Mesothelial cell of epicardium (in vitro differentiated cells): ENCODE measurements at regions not wholly inside any gene's neighbourhood (a gene's known extent, or its start where the extent isn't known, plus 50 kb on each side); places are given as distances from the start of the nearest gene placed in this dataset.
A peak's percentile ranks its signal among the peaks of the same experiment; 100 is the strongest.

Source experiments
- DNase-seq, 2 experiments: peaks; one replicate each; pipeline ENCODE4 v3.0.0; 2021; ENCODE audit warnings: low spot score in 2 of 2; ENCODE audit not compliant: unreplicated experiment in 2 of 2
- H3K27ac Mint-ChIP-seq: 2 replicates; pipeline ENCODE4 v1.8.0; 2021; ENCODE audit warnings: mixed read lengths
- H3K27me3 Mint-ChIP-seq: 2 replicates; pipeline ENCODE4 v1.8.0; 2021; ENCODE audit warnings: low read depth, mixed read lengths
- H3K36me3 Mint-ChIP-seq: 2 replicates; pipeline ENCODE4 v1.8.0; 2021; ENCODE audit warnings: mixed read lengths
- H3K4me1 Mint-ChIP-seq: 2 replicates; pipeline ENCODE4 v1.8.0; 2021; ENCODE audit warnings: mixed read lengths
- H3K4me3 Mint-ChIP-seq: 2 replicates; pipeline ENCODE4 v1.8.0; 2021; ENCODE audit warnings: mild to moderate bottlenecking, moderate library complexity, mixed read lengths
- H3K9me3 Mint-ChIP-seq: 2 replicates; pipeline ENCODE4 v1.8.0; 2021; ENCODE audit warnings: mixed read lengths
- TF ChIP-seq, protein P1 (sequence below): fragments of 200-600 bp; sonication (generic); IDR thresholded peaks from one replicate; pipeline ENCODE4 v1.5.0; 2021; ENCODE audit warnings: antibody characterized with exemption; ENCODE audit not compliant: unreplicated experiment

DNA sequence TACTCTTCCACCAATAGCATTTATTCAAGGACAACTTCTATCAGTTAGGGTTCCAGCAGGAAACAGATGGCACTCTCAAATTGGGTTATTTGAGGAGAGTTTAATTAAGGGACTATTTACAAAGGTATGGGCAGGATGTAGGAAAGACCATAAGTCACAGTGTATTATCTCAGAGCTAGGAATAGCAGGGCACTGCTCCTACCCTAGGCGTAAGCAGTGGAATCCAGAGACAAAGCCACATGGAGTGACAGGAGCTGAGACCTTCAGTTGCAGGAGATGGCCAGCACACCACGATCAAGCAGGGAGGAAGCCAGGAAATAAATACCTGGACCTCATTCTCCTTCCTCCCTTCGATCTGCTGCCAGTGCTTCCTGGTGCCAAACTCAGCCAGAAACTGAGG is 274.9 kb upstream of the SLC30A5 start:
- DNase-seq, result no peak
- Mint-ChIP-seq H3K27ac (no peak overlapping the region), H3K27me3 (no peaks in the 10 kb centered on the region), H3K4me3 (no peak overlapping the region), H3K4me1 (peaks cover 6% of the 10 kb centered on the region), H3K9me3 (peaks cover 9% of the 10 kb centered on the region), H3K36me3 (no peaks in the 10 kb centered on the region)
- TF ChIP-seq, protein P1, sequence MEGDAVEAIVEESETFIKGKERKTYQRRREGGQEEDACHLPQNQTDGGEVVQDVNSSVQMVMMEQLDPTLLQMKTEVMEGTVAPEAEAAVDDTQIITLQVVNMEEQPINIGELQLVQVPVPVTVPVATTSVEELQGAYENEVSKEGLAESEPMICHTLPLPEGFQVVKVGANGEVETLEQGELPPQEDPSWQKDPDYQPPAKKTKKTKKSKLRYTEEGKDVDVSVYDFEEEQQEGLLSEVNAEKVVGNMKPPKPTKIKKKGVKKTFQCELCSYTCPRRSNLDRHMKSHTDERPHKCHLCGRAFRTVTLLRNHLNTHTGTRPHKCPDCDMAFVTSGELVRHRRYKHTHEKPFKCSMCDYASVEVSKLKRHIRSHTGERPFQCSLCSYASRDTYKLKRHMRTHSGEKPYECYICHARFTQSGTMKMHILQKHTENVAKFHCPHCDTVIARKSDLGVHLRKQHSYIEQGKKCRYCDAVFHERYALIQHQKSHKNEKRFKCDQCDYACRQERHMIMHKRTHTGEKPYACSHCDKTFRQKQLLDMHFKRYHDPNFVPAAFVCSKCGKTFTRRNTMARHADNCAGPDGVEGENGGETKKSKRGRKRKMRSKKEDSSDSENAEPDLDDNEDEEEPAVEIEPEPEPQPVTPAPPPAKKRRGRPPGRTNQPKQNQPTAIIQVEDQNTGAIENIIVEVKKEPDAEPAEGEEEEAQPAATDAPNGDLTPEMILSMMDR, result no peak

GRCh38 chr5:68821056-68821455 is 272.8 kb upstream of the SLC30A5 start:
- Mint-ChIP-seq H3K36me3 (no peaks in the 10 kb centered on the region), H3K9me3 (peaks cover 4% of the 10 kb centered on the region), H3K4me3 (no peak overlapping the region), H3K4me1 (peaks cover 6% of the 10 kb centered on the region), H3K27ac (no peak overlapping the region), H3K27me3 (no peaks in the 10 kb centered on the region)
- no peak for DNase-seq
- TF ChIP-seq, protein P1, result no peak

DNA sequence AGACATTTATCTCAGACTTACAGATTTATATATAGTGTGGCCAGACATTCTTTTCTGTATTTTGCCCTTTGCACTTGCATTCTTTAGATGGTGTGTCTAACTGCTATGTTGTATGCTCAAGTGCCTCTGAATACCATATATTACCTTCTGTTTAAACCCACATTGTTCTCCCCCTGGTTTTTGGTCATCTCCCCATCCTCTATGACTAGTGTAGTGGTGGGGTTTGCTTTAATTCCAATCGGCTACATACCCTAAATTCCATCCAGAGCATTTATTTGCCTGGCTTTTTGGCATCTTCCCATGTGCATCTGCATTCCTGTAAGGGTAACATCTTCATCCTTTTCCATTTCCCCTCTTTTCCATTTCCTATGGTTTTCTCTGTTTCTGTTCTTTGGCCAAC is 271.0 kb upstream of the SLC30A5 start:
- no peak overlapping the region for H3K4me3 Mint-ChIP-seq
- H3K27me3 Mint-ChIP-seq, result no peaks in the 10 kb centered on the region
- DNase-seq, result no peak

DNA sequence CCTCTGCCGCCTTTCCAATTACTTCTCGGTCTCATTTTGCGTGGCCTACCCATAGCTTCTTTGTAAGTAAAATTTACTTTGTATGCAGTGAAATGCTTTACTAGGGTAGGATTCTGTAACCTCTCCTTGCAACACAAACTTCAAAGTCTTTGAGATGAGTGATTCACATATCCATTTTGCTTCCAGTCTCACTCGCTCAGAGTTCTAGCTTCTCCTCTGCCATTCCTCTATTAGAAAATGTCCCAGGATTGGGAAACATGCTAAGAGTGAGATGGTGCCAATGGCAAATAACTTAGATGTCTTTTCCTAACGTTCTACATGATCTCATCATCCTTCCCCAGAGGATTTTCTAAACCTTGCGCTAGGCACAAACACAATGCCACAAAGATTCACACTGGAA is 270.5 kb upstream of the SLC30A5 start:
- Mint-ChIP-seq H3K4me1 (peaks cover 6% of the 10 kb centered on the region), H3K27me3 (no peaks in the 10 kb centered on the region), H3K36me3 (no peaks in the 10 kb centered on the region), H3K4me3 (no peak overlapping the region), H3K27ac (no peak overlapping the region), H3K9me3 (peaks cover 4% of the 10 kb centered on the region)
- DNase-seq, result no peak
- TF ChIP-seq, protein P1, result no peak

More for the DNA sequence above, 271.0 kb upstream of the SLC30A5 start:
- H3K4me1 Mint-ChIP-seq, result peaks cover 6% of the 10 kb centered on the region
- no peaks in the 10 kb centered on the region for H3K36me3 Mint-ChIP-seq
- peaks cover 4% of the 10 kb centered on the region for H3K9me3 Mint-ChIP-seq
- TF ChIP-seq, protein P1, result no peak
- H3K27ac Mint-ChIP-seq, result no peak overlapping the region

DNA sequence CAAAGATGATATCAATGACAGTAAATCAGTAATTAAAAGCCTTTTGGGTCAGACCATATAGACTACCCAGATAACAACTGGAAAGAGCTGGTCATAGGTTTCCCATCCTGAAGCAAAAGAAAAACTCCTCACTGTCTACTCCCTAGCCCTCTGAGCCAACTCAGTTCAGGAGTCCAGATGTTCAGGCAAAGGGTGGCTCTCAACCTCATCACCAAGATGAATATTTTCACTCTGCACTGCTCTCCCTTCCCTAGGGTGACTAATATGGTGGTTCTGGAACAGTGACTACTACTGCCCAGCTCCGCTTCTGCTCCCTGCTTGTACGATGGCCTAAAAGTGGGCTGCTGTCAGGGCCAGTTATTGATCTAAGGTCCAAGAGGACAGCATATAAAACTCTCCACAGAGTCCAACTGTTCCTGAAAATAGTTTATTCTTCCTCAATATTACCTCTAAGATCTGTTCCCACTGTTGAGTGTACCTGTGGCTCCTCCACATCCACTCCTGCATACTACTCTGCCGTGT is 263.4 kb upstream of the SLC30A5 start:
- H3K27me3 Mint-ChIP-seq, result no peaks in the 10 kb centered on the region
- H3K36me3 Mint-ChIP-seq, result no peaks in the 10 kb centered on the region
- peaks cover 5% of the 10 kb centered on the region for H3K9me3 Mint-ChIP-seq
- H3K4me1 Mint-ChIP-seq, result peaks cover 8% of the 10 kb centered on the region
- H3K27ac Mint-ChIP-seq, result no peak overlapping the region
- H3K4me3 Mint-ChIP-seq, result no peak overlapping the region
- TF ChIP-seq, protein P1, result no peak
- DNase-seq, result no peak

- no peak overlapping the region for H3K4me3 Mint-ChIP-seq
- DNase-seq, result no peak
- no peaks in the 10 kb centered on the region for H3K36me3 Mint-ChIP-seq
- peaks cover 17% of the 10 kb centered on the region for H3K4me1 Mint-ChIP-seq
- TF ChIP-seq, protein P1, result no peak
- peaks cover 5% of the 10 kb centered on the region for H3K9me3 Mint-ChIP-seq
- H3K27ac Mint-ChIP-seq, result peak overlapping the region; percentile 13
- no peaks in the 10 kb centered on the region for H3K27me3 Mint-ChIP-seq
These were observed 259.3 kb upstream of the SLC30A5 start for GRCh38 chr5:68834491-68834981.
